D721Med (cell line): ENCODE measurements at regions not wholly inside any gene's neighbourhood (a gene's known extent, or its start where the extent isn't known, plus 50 kb on each side); places are given as distances from the start of the nearest gene placed in this dataset.
"Not testable (repeated sequence)": the region's sequence is repeated elsewhere in the genome, so short reads cannot be mapped to it uniquely, and the experiment has no call there.

Experiments used
- DNase-seq: peaks from one replicate; pipeline ENCODE4 v3.0.0; 2011; ENCODE audit warnings: low spot score; ENCODE audit not compliant: insufficient read length
- FAIRE-seq: peaks from 2 replicates; lab custom pipeline; 2011; peaks lifted over from hg19 to GRCh38; lab: Jason Lieb, UNC
- TF ChIP-seq, protein P1 (sequence below): IDR thresholded peaks from 2 replicates; pipeline ENCODE4 v1.5.1; 2012; ENCODE audit warnings: mild to moderate bottlenecking, control low read depth; ENCODE audit not compliant: insufficient read depth; ENCODE audit errors: missing control alignments

DNA sequence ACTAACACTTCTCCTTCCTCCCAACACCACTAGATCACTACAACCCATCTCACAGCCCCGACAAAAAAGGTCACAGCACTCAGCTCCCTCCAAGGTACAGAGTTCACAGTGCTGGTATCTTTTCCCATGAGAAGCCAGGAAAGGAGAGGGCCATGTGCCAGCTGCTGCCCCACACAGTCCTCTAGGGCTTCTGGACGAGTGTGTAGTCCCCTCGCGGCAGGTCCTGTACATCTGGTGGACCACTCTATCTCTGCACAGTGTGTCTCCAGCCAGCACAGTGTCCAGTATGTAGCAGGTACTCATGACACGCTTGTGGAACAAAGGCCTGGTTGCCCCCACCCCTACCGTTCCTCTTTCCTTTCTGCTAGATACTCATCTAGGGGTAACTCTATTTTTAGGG, 134.4 kb upstream of the FOXN3 start:
- DNase-seq (no peak), FAIRE-seq (no peak)
- TF ChIP-seq, protein P1, sequence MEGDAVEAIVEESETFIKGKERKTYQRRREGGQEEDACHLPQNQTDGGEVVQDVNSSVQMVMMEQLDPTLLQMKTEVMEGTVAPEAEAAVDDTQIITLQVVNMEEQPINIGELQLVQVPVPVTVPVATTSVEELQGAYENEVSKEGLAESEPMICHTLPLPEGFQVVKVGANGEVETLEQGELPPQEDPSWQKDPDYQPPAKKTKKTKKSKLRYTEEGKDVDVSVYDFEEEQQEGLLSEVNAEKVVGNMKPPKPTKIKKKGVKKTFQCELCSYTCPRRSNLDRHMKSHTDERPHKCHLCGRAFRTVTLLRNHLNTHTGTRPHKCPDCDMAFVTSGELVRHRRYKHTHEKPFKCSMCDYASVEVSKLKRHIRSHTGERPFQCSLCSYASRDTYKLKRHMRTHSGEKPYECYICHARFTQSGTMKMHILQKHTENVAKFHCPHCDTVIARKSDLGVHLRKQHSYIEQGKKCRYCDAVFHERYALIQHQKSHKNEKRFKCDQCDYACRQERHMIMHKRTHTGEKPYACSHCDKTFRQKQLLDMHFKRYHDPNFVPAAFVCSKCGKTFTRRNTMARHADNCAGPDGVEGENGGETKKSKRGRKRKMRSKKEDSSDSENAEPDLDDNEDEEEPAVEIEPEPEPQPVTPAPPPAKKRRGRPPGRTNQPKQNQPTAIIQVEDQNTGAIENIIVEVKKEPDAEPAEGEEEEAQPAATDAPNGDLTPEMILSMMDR = no peak

DNA sequence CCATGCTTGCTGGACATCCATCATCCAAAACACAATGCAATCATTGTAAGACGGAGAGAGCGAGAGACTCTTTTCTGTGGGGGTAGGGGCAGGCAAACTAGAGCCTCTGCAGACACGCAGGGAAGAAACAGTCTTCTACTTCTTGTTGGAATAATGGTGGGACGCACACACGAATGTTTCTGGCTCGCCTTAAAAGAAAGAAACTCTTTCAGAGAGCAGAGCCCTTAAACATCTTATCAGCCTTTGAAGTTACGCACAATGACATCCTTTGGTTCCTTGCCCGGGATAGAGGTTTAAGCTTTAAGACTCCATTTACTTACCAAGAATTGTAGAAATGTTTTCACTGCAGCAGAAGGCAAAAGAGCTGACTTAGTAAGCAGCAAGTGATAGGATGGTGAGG, 133.8 kb upstream of the FOXN3 start:
- FAIRE-seq (no peak), DNase-seq (no peak)
- TF ChIP-seq, protein P1 = no peak

DNA sequence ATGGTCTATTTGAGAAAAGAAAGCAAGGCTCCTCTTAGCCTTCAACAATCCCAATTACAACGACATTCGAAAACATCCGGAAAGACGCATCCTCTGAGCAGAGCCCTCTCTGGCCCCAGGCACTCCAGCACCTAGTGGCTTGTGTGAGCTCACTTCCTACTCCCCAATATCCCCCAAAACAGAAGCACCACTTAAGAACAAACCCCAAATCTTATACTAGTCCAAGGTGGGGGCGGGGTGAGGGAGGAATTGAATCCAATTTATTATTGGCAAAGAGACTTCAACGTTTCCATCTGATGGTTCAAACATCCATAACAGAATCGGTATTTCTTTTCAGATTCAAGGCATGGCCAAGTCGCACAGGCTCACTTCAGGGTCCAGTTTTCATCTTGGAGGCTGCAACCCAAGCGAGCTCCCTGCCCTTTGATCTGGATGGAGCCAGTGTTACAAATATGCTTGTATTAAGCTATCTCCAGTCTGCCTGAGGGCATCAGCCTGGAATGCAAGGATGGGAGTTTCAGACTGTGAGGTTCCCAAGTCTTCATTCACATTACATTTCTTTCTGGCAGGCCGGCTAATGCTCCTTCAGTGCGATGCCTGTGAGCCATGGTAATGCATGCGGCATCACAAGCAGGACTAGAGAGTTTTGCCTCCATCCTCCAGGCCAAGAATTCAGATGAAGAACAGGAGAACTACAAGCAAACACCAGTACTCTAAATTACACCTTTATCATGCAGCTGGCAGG, 132.5 kb upstream of the FOXN3 start:
- DNase-seq = no peak
- FAIRE-seq = no peak
- TF ChIP-seq, protein P1 = no peak

DNA sequence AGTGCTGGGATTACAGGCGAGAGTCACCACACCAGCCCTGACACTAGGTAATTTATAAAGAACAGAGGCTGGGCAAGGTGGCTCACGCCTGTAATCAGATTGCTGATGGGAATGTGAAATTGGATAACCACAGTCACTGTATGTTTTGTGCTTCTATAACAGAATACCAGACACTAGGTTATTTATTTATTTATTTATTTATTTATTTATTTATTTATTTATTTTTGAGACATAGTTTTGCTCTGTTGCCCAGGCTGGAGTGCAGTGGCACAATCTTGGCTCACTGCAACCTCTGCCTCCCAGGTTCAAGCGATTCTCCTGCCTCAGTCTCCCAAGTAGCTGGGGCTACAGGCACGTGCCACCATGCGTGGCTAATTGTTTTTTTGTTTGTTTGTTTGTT, 130.0 kb upstream of the FOXN3 start:
- FAIRE-seq, DNase-seq: not testable (repeated sequence)

DNA sequence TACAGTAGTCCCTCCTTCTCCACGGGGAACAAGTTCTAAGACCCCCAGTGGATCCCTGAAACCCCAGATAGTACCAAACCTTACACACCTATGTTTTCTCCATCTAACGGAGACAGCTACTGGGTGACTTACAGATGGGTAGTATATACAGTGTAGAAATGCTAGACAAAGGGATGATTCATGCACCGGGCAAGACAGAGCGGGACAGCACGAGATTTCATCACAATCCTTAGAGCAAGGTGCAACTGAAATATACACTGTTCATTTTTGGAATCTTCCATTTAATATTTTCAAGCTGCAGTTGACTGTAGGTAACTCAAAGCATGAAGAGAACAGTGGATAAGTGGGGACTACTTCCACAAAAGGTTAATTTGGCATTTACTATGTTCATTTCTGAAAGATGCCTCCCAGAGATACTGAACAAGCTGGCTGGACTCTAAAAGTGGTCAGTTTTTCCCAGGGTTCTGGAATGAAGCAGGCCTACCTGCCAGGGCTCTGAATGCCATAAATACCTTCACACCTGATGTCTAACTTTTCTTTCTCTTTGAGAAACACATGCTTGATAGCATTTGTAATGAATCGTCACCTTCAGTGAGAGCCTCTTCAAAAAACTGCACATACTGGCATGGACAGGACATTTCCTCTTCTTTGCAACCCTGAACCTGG, 127.7 kb upstream of the FOXN3 start:
- DNase-seq (no peak), FAIRE-seq (no peak)
- TF ChIP-seq, protein P1 = no peak

DNA sequence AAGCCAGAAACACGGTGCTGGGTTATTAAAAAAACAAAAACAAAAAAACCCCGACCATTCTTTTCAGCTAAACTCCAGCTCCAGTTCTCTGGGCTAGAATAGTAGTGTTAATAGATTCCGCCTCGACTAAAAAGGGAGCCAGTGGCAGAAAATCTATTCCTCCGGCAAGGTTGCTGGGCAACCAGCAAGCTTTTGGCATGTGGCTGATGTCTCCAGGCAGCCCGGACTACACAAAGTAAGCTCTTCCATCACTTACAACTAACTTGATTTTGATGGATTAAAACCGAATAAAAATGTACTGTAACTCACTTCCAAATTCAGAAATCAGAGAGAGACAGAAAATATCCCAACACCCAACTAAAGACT, 126.4 kb upstream of the FOXN3 start:
- TF ChIP-seq, protein P1 = no peak
- DNase-seq (no peak), FAIRE-seq (no peak)

DNA sequence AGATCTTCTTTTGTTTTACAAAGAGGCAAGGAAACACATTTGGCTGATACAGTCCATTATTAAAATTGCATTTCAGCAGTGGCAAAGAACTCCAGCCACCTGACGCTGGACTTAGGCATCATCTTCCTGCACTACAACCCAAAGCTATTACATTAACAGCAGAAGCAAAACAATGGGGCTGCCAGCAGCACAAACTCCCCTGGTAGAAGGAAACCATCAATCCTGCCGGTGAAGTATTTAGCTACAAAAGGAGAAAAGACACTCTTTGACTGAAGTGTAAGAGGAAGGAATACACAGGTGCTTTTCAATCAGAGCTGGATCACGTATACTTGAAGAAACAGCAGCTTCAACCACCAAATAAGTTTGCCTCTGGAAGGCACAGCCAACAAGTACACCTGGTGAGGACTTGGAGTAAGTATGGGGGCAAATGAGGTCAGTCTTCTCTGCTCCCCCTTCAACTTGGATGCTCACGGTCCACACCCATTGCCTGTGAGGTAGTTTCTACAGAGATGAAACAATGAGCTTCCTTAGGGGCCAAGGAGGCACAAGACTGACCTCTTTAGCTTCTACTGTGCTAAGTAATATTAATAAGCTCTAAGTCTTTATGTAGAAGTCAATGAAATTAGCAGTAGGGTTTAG, 125.9 kb upstream of the FOXN3 start:
- TF ChIP-seq, protein P1 = no peak
- DNase-seq (no peak), FAIRE-seq (no peak)
